ENCODE measurements at regions not wholly inside any gene's neighbourhood (a gene's known extent, or its start where the extent isn't known, plus 50 kb on each side); places are given as distances from the start of the nearest gene placed in this dataset.
A peak's percentile ranks its signal among the peaks of the same experiment; 100 is the strongest.

DNA sequence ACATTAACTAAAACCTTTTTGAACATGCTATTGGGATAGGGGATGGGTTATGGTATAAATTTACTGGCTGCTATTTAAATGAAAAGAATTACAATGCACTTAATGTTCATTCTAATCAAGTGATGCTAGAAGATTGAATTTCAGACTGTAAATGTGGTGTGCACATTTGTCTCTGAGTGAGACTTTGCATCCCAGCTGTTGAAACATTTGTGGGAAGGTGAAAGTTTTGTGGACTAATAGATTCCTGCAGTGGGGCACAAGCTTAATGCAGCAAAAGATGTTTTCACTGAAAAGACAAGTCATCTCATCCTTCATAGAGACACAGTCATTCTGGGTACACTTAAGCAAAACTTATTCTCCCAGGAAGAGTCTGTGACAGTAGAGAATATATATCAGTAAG lies 323.6 kb downstream of the NFIB start:
- DNase-seq (ENCODE audit: low spot score): no peak

DNA sequence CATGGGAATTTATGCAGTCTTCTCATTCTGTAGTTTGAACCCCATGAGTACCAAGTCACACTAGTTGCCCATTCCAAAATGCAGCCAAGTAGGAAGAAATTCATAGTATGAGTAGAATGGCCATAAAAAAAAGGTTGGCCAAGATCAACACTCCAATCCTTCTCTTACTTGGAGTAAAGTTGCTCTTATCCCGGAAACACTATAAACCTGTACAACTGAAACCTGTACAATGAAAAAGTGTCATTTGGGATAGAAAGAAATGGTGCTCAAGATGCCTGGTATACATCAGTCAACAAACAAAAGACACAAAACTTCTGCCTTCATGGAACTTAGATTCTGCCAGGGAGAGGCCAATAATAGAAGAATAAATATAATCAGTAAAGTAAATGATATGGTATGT lies 325.0 kb downstream of the NFIB start:
- DNase-seq (ENCODE audit: low spot score): no peak

DNA sequence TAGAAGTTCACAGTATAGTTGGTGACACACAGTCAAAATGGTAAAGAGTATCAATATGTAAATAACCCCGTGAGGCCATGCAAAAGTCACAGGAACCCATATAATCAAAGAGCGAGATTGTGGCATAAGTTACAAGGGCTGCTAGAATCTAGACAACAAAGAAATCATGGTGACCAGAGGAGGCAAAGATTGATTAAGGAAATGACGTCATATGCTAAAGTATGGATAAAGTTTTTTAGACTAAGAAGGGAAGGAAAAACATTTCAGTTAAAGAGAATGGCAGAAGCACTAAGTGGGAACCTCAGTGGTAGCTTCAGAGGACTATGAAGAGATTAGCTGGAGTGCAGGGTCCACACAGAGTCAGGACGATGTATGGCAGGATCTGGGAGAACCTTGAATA lies 330.3 kb downstream of the NFIB start:
- no peak for DNase-seq (ENCODE audit: low spot score)

DNA sequence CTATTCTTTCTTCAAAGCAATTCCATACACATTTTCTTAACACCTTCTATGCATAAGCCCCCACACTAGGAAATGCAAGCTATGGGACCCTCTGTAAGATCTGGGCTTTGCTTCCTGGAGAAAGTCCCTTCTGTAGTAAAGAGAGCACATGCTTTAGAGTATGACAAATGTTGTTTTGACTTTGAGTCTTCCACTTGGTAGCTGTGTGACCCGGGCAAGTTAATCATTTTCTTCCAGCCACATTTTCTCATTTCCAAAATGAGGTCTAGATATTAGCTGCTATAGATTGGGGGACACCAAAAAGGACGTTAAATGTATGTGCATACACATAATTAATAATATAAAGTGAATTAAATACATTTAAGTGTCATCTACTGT lies 334.0 kb downstream of the NFIB start:
- no peak for DNase-seq (ENCODE audit: low spot score)

DNA sequence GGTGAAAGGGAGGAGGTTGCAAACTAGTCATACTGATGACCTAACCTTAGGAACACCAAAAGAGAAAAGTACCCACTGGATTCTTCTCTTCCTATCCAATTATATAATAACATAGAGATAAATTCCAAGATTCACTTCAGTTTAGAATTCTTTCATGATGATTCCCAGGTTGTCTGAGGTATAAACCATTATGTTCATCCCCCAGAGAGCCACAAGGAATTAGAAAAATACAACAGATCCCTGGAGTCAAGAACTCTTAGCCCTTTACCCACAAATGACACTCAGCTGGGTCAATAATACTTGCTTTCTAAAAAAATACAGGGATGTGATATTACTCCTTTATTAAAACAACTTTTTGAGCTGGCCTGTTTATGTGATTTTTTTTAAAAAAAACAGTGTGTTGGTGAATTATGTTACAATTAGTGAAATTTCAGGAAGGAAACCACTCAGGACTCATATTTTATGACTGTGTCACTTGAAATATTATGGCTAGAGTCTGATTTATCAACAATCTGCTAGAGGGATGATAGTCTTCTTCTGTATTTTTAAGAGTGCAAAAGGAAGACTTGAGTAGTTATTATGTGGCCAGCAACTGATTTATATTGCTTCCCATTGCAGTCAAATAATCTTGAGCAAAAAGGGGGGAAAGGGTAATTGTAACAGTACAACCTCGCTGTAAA lies 338.2 kb downstream of the NFIB start:
- no peak for DNase-seq (ENCODE audit: low spot score)

DNA sequence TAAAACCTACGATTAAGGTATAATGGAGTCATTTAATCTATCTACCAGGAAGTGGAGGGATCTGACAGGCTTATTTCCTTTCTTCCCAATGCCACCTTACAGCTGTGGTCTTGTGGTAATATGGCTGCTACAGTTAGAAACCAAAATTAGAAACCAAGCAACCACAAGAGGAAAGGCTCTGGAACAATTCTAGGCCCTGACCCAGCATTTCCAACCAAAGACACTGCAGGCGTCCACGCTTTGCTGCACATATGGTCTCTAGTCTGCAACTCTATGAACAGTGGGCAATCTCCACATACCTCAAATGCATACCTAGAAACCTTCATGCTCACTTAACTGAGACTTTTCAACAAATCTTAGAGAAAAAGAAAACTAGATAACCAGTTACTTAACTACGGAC lies 339.1 kb downstream of the NFIB start:
- DNase-seq (ENCODE audit: low spot score): no peak

DNA sequence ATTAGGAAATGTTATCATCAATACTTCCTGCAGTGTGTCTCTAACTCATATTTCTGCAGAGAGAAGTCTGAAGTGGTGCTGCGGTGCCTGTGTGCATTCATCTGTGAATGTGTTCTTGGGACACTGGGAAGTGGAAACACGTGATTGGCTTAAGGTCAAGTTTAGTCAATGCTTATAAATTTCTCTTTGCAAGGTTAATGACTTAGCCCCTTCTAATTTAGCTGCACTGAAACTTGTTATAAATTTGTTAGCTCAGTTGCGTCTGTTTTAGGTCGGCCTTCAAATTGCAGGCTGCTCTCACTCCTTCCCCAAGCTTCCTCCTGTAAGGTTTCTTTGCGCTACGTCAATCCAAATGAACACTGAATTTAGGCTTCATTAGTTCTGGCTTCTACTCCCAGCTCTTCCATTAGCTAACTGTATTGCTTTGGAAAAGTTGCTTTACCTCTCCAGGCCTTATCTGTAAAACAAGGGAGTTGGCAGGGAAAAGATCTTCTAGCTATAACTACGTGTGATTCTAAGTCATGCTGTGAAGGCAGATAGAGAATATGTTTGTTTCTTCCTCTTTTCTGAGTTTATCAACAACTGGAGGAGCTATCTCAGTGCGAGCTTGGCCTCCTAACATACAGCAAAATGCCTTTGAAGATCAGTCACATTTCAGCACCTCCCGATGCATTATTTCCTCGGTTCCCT lies 341.8 kb downstream of the NFIB start:
- DNase-seq (ENCODE audit: low spot score): no peak

DNA sequence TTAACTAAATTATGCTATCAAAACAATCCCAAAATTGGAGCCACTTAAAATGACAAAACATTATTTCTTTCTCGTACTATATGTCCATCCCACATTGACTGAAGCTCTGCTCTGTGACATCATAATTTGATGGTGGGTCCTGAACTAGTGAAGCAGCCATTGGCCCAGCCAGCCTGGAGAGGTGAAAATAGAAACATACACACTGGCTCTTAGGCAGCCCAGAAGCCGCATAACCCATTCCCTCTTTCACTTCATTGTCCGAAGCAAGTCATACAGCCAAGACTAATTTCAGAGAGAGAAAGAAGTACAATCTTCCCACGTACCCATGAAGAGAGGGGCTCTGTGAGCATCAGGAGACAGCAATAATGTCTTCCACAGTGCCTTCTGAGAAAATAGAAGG lies 342.5 kb downstream of the NFIB start:
- no peak for DNase-seq (ENCODE audit: low spot score)

DNA sequence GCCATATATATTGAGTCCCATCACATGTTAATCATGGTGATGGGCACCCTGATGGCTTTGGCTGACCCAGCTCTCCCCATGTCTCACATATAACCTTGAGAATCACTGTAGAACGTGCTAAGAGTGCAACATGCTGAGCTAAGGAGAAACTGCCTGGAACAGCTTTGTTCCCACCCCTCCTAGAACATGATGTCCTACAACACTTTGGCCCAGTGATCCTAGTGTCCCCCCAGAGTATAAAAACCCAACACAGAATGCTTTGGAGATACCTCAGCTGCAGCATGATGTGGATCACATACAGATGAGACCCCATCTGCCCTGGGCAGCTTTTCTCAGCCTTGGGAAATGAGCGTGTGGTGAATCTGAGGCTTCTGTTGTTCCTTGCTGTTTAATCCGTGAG lies 343.5 kb downstream of the NFIB start:
- DNase-seq (ENCODE audit: low spot score): no peak

DNA sequence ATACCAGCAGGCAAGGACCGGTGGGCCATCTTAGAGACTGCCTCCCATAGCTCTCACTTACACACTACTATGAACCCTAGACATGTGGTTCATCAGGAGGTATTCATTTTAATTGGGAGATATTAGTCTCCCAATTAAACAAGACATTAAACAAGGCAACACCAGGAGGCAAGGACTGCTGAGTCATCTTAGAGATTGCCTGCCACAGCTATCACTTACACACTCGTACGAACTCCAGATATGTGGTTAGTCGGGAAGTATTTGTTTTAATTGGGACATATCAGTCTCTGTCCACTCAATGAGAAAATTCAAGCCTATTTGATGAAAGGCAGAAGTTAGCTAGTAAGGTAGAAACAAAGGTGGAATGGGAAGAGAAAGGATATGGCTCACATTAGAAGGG lies 343.9 kb downstream of the NFIB start:
- no peak for DNase-seq (ENCODE audit: low spot score)

DNA sequence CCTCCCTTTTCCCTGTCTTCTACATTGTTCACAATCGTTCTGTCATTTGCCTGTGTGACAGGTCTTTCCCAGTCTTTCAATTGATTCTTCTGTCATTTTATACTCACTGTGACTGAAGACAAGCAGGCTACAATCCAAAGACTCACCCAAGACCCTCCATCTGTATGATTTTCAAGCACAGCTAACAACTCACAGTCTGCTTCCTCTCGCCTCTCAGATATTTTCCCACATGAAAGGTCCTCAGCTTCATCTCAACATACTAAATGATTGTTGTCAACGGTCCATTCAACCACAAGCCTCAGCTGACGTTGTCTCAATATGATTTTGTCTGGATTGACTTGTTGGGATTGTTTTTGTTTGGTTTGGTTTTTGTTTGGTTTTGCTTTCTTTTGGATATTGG lies 346.5 kb downstream of the NFIB start:
- DNase-seq (ENCODE audit: low spot score): peak; percentile 22

DNA sequence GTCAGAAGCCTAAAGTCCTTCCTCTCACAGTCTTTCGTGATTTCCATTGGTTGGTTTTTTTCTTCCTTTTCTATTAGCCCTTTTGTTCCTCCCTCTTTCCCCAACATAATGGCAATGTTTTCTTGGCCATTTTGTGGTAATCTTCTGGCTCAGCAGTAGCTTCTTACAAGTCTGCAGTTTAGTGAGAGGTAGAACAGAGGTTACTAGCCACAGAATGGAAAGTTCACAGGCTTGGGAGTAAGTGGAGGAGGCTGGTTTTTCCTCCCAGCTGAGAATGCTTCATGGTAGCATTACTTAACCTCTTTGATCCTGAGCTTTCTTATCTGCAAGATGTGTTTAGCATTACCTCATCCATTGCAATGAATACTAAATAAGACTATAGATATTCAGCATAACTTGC lies 346.9 kb downstream of the NFIB start:
- DNase-seq (ENCODE audit: low spot score): no peak

DNA sequence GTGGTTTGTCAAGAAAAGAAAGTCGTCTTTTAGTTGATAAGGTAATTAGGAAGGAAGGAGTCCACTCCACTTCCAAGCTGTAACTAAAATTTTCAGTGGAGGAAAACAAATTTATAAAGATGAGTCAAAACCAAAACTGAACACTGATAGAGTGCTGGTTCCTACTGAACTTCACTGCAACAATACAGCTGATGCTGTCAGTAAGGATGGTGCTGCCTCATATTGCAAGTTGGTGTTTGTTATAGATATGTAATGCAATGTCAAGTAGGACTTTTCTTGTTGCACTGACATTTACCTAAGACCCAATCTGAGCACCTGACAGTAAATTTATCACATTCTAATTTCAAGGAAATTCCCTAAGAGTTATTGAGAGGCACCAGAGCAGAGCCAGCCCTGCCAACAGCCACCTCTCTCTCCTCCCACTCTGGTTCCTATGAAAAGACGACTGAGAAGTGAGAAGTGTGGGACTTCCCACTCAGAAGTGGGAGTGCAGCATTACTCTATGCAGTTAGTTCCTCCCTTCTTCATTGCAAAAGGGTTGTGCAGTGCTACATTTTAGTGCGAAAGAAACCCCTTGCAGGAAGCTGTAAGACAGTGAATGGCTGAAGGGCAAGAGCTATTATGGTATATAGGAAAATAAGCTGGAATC lies 350.8 kb downstream of the NFIB start:
- DNase-seq (ENCODE audit: low spot score): no peak

DNA sequence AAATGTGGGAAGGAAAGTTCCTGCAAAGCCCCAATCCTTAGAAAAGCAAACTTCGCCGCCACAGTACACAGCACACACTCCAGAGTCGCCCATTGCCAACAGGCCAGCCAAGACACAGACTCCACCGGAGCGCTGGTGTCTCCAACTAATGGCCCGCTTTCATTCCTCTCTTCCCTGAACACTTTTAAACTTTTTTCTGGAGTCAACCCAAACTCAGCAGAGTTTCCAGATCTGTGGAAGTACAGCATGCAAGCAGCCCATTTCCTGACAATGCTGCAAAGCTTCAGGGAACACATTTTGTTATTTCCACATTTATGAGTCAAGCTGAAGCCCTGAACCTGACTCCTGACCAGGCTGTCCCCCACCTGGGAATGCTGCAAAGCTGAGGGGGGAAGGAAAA lies 351.9 kb downstream of the NFIB start:
- no peak for DNase-seq (ENCODE audit: low spot score)

DNA sequence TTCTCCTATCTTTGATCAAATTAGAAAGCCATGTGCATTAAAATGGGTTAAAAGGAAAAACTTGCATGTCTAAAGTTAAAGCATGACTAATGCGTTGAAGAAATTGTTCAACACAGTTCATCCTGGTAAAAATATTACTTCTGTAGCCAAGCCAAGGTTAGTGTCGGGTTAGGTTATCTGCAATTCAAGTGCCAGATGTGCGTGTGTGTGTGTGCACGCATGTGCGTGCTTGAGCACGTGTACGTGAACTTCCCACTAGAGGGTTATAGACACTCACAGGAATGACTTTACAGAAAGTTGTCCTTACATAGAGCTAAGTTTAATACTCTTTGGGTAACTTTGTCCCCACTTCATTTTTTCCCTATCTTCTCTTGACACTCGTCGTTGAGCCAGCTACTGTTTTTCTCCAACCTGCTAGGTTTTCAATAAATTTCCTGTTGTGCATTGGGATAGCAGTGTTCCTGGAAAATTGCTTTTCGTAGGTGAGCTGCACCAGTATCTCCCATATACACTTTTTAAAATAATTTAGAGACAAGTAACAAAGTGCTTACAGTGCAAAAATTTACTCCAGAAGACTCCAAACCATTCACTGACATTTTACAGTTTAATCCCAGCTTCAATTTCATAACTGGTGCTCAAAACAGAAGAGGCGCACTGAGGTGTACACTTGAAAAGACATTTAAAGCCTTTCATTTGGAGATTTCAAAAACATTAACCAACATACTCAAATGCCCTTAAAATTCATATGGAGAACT lies 353.8 kb downstream of the NFIB start:
- no peak for DNase-seq (ENCODE audit: low spot score)

DNA sequence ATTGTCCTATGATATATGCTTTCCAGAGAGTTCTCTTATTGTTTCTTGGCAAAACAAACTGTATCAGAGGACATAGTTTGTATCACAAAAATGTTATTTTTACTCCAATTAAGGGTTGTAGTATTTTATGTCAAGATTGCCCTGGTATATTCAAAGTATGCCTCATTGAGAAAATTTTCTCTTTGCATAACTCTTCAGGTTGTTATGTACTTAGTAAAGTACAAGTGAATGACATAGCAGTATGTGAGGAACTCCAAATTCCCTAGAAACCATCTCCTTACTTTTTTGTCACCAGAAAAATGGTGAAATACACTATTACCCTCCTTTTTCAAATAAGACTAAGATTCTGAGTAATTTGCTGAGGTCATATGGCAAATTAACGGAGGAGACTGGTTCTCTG lies 355.3 kb downstream of the NFIB start:
- no peak for DNase-seq (ENCODE audit: low spot score)

DNA sequence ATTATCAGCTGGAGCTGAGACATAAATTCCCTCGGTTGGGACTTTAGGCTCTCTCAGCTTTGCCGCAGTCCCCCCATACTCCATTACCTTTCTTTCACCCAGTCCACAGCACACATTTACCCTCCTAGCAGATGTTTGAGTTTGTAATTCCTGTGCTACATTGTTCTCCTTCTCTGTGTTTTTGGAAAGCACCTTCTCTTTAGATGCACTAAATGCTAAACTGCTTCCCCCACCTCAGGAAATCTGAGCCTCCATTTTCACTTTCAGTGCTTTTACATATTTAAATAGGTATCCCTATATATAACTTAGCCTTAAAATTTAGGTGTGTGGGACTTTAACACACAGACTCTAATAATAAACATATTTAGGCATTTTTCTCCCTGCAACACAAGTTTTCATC lies 356.9 kb downstream of the NFIB start:
- DNase-seq (ENCODE audit: low spot score): no peak

DNA sequence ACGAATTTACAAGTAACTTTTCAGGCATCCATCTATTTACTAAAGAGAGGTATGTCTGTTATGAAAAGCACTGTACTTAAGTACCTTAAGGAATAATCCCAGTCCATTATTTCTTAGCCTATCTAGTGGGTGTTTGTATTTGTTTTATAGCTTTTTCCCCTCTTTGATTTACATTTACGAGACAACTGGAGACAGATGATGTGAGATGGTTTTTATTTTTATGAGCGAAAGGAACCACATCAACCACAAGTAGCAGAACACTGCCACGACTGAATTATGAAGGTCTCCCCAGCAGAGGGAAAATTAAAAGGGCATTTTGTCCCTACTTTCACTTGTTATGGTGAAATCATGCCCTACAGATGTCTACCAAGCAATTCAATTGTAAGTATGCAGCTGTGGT lies 357.8 kb downstream of the NFIB start:
- DNase-seq (ENCODE audit: low spot score): peak; percentile 5

DNA sequence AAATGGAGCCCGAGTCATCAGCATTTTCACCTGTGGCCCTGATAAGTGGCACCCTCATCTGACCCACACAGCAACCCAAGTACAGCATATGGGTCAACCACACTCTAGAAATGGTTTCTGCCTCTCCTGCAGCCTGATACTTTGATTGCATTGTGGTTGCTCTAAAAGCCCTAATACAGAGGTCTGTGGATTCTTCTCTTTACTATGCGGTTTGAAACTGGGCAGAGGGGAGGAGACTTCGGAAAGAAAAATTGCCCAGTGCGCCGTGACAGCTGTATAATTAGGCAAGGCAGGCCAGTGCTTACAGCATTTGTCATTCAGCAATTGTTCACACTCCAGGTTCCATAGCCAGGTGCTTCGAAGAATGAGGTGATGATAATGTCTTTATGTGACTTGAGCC lies 361.0 kb downstream of the NFIB start:
- DNase-seq (ENCODE audit: low spot score): peak; percentile 86

DNA sequence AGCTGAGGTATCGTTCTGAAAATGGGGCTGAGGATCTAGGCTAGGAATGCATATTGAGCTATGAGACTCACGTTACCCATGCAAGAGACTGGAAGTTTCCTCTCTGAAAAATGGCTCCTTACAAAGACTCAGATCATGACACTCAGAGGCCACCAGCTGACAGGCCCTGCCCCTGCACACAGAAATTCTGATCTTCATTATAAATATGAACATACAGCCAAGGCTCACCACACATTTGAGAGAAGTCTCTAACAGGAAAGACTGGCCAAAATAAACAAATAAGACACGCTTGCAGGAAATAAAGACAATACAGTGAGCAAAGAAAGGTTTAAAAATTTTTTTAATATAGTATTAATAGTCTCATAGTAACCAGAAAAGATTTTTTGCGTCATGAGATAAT lies 365.9 kb downstream of the NFIB start:
- no peak for DNase-seq (ENCODE audit: low spot score)

DNA sequence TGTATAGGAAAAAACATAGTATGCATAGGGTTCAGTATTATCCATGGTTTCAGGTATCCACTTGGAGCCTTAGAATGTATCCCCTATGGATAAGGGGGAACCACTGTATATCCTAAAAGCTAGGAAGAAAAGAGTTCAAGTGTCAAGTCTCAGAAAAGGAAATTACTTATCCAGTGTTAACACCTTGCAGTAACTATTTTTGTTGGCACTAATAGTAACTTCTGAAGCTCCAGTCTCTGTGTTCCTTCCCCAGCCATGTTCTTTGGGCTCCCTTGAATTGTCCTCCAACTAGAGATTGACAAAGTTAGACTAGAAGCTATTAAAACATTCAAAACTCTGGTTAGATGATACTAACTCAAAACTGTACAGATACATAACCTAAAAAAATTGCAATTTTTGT lies 370.8 kb downstream of the NFIB start:
- no peak for DNase-seq (ENCODE audit: low spot score)

DNA sequence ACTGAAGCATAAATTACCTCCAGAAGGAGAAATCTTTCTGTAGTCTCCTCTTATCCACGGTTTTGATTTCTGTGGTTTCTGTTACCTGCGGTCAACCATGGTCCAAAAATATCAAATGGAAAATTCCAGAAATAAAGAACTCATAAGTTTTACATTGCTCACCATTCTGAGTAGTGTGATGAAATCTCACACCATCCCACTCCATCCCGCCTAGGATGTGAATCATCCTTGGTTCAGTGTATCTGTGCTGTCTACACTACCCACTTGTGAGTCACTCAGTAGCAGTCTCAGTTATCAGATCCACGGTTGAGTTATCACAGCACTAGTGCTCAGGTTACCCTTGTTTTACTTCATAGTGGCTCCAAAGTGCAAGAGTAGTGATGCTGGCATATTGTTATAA lies 371.2 kb downstream of the NFIB start:
- DNase-seq (ENCODE audit: low spot score): peak; percentile 46

DNA sequence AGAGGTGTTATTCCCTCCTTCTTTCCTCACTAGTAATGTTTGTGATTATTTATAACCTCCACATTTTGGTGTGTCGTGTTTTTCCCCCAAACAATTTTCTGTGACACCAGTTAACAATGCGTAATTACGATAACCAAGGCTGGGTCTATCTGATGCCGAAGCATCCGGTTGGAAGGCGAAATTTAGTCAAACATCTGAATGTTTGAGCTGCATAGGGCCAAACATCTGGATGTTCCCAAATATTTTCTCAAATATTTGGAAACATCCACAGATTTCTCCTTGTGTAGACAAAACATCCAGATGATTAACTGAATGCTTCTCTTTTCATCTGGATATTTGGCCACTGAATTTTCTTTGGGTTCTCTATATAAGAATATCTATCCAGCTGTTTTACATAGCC lies 371.7 kb downstream of the NFIB start:
- no peak for DNase-seq (ENCODE audit: low spot score)

All from SW480 (cell line).